ENCODE measurements at regions not wholly inside any gene's neighbourhood (a gene's known extent, or its start where the extent isn't known, plus 50 kb on each side); places are given as distances from the start of the nearest gene placed in this dataset.

DNA sequence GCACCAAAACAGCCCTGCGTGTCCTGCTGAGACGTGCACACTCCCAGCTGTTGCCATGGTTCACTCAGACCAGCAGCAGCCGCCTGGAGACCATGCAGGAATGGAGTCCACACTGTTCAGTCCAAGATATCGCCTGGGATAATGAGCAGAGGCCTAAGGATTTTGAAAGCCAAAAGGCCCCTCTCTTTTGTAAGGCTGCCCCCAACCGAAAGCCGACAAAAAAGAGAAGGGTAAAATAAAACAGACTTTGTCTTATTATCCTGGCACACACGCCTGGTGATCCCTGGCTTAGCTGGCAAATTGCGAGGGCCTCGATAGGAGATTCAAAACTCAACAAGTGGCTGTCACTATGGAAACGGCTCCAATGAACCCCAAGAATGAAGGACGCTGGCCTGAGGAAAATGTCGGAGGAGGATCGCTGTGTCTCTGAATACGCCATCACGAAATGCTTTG lies 263.6 kb downstream of the SKIDA1 start:
- POLR2A ChIA-PET = no interaction called here
- DNase-seq (ENCODE audit: unreplicated experiment) = no peak
- no TSS peak for BruUV-seq (replicated peaks)
- Mint-ChIP-seq H3K27ac (ENCODE audit: low read depth, unreplicated experiment) (no peak overlapping the region), H3K4me1 (ENCODE audit: insufficient read depth, unreplicated experiment) (peaks cover 25% of the 10 kb centered on the region), H3K27me3 (ENCODE audit: insufficient read depth, unreplicated experiment) (no peaks in the 10 kb centered on the region), H3K9me3 (ENCODE audit: unreplicated experiment) (no peaks in the 10 kb centered on the region), H3K36me3 (ENCODE audit: insufficient read depth, unreplicated experiment) (no peaks in the 10 kb centered on the region), H3K4me3 (ENCODE audit: unreplicated experiment) (no peak overlapping the region)
- TF ChIP-seq, protein P1, sequence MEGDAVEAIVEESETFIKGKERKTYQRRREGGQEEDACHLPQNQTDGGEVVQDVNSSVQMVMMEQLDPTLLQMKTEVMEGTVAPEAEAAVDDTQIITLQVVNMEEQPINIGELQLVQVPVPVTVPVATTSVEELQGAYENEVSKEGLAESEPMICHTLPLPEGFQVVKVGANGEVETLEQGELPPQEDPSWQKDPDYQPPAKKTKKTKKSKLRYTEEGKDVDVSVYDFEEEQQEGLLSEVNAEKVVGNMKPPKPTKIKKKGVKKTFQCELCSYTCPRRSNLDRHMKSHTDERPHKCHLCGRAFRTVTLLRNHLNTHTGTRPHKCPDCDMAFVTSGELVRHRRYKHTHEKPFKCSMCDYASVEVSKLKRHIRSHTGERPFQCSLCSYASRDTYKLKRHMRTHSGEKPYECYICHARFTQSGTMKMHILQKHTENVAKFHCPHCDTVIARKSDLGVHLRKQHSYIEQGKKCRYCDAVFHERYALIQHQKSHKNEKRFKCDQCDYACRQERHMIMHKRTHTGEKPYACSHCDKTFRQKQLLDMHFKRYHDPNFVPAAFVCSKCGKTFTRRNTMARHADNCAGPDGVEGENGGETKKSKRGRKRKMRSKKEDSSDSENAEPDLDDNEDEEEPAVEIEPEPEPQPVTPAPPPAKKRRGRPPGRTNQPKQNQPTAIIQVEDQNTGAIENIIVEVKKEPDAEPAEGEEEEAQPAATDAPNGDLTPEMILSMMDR (IDR thresholded peaks at IDR 0.05; ENCODE audit: unreplicated experiment) = no peak
- CTCF ChIA-PET = interaction anchor here (0.6 kb wide), 2 partner anchors 291 to 696 kb away, joined by 4 read pairs; no protein-coding TSS in a partner anchor
- intact Hi-C loops (cut with micrococcal nuclease) = no loop called here

DNA sequence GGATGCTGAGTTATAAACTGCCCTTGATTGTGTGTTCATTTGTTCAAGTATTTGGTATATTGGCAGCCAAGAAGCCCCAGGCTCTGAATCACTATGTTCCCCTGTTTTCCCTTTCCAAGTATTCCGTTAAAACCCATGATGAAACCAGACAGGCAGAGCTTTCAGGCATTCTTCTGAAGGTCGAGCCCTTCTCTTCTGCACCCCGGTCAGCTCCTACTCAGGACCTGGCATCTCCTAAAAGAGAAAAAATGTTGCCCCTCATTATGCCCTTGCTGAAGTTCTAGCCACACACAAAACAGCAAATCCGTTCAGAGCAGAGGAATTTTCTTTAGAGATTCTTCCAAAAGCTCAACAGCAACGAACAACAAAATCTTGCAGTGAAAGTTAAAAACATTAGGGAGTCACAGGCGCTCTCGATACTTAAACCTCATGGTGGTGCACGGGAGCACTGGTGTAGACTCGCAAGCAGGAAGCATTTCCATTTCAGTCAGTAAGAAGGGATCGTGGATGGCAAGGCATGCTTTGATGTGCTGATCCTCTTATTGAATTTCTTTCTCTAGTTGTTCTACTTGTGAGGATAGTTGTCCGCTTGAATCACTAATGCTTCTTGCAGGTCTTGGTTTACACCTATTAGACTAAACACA lies 264.9 kb downstream of the SKIDA1 start:
- BruUV-seq (replicated peaks) = no TSS peak
- POLR2A ChIA-PET = no interaction called here
- H3K4me3 Mint-ChIP-seq (ENCODE audit: unreplicated experiment) = no peak overlapping the region
- H3K36me3 Mint-ChIP-seq (ENCODE audit: insufficient read depth, unreplicated experiment) = no peaks in the 10 kb centered on the region
- H3K4me1 Mint-ChIP-seq (ENCODE audit: insufficient read depth, unreplicated experiment) = peaks cover 17% of the 10 kb centered on the region
- H3K9me3 Mint-ChIP-seq (ENCODE audit: unreplicated experiment) = no peaks in the 10 kb centered on the region
- H3K27ac Mint-ChIP-seq (ENCODE audit: low read depth, unreplicated experiment) = no peak overlapping the region
- DNase-seq (ENCODE audit: unreplicated experiment) = no peak
- no peaks in the 10 kb centered on the region for H3K27me3 Mint-ChIP-seq (ENCODE audit: insufficient read depth, unreplicated experiment)
- TF ChIP-seq, protein P1 (IDR thresholded peaks at IDR 0.05; ENCODE audit: unreplicated experiment) = no peak
- intact Hi-C loops (cut with micrococcal nuclease) = no loop called here
- CTCF ChIA-PET = interaction anchor here (0.9 kb wide), 1 partner anchor 10 kb away, joined by 4 read pairs; no protein-coding TSS in a partner anchor

DNA sequence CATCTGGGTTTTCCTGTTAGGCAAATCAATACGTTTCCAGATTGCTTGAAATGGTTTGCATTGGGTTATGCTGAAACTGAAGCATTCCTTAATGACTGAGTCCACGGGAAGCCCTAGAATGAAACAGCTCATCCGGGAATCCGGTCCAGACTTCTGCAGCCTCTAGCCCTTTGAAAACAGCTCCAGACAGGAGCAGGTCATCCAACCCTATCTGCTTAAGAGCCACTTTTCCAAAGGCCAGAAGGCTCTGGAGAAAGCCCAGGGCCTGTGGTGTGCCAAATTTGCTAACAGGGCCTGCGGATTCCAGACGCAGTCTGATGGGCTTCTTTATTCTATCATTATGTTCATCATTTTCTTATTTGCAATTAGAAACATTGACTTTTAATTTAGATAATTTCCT lies 265.4 kb downstream of the SKIDA1 start:
- Mint-ChIP-seq H3K9me3 (ENCODE audit: unreplicated experiment) (no peaks in the 10 kb centered on the region), H3K4me1 (ENCODE audit: insufficient read depth, unreplicated experiment) (peaks cover 11% of the 10 kb centered on the region), H3K27ac (ENCODE audit: low read depth, unreplicated experiment) (no peak overlapping the region), H3K4me3 (ENCODE audit: unreplicated experiment) (no peak overlapping the region), H3K36me3 (ENCODE audit: insufficient read depth, unreplicated experiment) (no peaks in the 10 kb centered on the region), H3K27me3 (ENCODE audit: insufficient read depth, unreplicated experiment) (no peaks in the 10 kb centered on the region)
- ChIA-PET POLR2A (no interaction called here), CTCF (interaction anchor here (0.9 to 2.5 kb wide), 2 partner anchors 10 to 11 kb away, joined by 4 to 6 read pairs; no protein-coding TSS in a partner anchor)
- no TSS peak for BruUV-seq (replicated peaks)
- TF ChIP-seq, protein P1 (IDR thresholded peaks at IDR 0.05; ENCODE audit: unreplicated experiment) = no peak
- intact Hi-C loops (cut with micrococcal nuclease) = no loop called here
- DNase-seq (ENCODE audit: unreplicated experiment) = no peak

DNA sequence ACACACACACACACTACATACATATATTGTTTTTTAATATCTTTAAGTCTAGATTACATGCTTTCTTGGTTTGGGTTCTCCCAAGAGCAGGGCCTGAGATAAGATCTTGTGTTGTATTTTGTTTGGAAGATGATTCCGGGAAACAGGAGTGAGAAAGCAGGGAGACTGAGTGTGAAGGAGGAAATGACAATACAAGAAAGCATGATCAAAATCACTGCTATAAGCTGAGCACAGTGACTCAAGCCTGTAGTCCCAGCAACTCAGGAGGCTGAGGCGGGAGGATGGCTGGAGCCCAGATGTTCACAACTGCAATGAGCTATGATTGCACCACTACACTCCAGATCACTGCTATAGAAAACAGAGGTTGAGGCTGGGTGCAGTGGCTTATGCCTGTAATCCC lies 267.6 kb downstream of the SKIDA1 start:
- Mint-ChIP-seq H3K9me3 (ENCODE audit: unreplicated experiment) (no peaks in the 10 kb centered on the region), H3K4me1 (ENCODE audit: insufficient read depth, unreplicated experiment) (peaks cover 6% of the 10 kb centered on the region), H3K36me3 (ENCODE audit: insufficient read depth, unreplicated experiment) (no peaks in the 10 kb centered on the region), H3K27me3 (ENCODE audit: insufficient read depth, unreplicated experiment) (no peaks in the 10 kb centered on the region), H3K4me3 (ENCODE audit: unreplicated experiment) (no peak overlapping the region), H3K27ac (ENCODE audit: low read depth, unreplicated experiment) (no peak overlapping the region)
- ChIA-PET POLR2A (interaction anchor here (0.7 to 1.1 kb wide), 2 partner anchors 87 to 540 kb away, joined by 3 read pairs; no protein-coding TSS in a partner anchor), CTCF (interaction anchor here (0.6 to 2.5 kb wide), 5 partner anchors 12 to 446 kb away, joined by 3 to 6 read pairs (median 3); no protein-coding TSS in a partner anchor)
- intact Hi-C loops (cut with micrococcal nuclease) = no loop called here
- TF ChIP-seq, protein P1 (IDR thresholded peaks at IDR 0.05; ENCODE audit: unreplicated experiment) = no peak
- BruUV-seq (replicated peaks) = no TSS peak
- DNase-seq (ENCODE audit: unreplicated experiment) = no peak

Data from MCF 10A (cell line).